Aorta (tissue), 5 donors: ENCODE measurements at regions not wholly inside any gene's neighbourhood (a gene's known extent, or its start where the extent isn't known, plus 50 kb on each side); places are given as distances from the start of the nearest gene placed in this dataset.
A peak's percentile ranks its signal among the peaks of the same experiment; 100 is the strongest.
"Not testable (repeated sequence)": the region's sequence is repeated elsewhere in the genome, so short reads cannot be mapped to it uniquely, and the experiment has no call there.

ENCODE experiments used
- ATAC-seq: fragments of 200-7000 bp; cut with Tn5 transposase; one replicate; pipeline ENCODE4 v1.9.1; 2022; ENCODE audit warnings: moderate library complexity; ENCODE audit not compliant: low FRiP score
- DNase-seq, 2 donors: peaks; one replicate each; pipeline ENCODE4 v3.0.0-alpha.2; 2020
- H3K27ac ChIP-seq, 2 donors: one replicate each; pipeline ENCODE4 v1.5.1; 2013; ENCODE audit warnings: low read length in 2 of 2, mild to moderate bottlenecking in 2 of 2, moderate library complexity in 2 of 2, control low read depth in 1 of 2, inconsistent platforms in 1 of 2, low read depth in 1 of 2
- H3K27me3 ChIP-seq, 2 donors: one replicate each; pipeline ENCODE4 v1.6.1; 2013; ENCODE audit warnings: control low read depth in 1 of 2, low read length in 1 of 2, mild to moderate bottlenecking in 1 of 2, moderate library complexity in 1 of 2; ENCODE audit not compliant: insufficient read depth in 2 of 2, control insufficient read depth in 1 of 2
- H3K36me3 ChIP-seq, 2 donors: one replicate each; pipeline ENCODE4 v1.6.1; 2013; ENCODE audit warnings: control low read depth in 1 of 2, low read length in 1 of 2, mild to moderate bottlenecking in 1 of 2; ENCODE audit not compliant: insufficient read depth in 2 of 2, control insufficient read depth in 1 of 2
- H3K4me1 ChIP-seq, 2 donors: one replicate each; pipeline ENCODE4 v1.6.1; 2013; ENCODE audit warnings: low read length in 2 of 2, control low read depth in 1 of 2, mild to moderate bottlenecking in 1 of 2, moderate library complexity in 1 of 2; ENCODE audit not compliant: insufficient read depth in 2 of 2, control insufficient read depth in 1 of 2
- H3K4me3 ChIP-seq, 2 donors: one replicate each; pipeline ENCODE4 v1.5.1; 2013; ENCODE audit warnings: low read length in 2 of 2, control low read depth in 1 of 2, mild to moderate bottlenecking in 1 of 2
- H3K9me3 ChIP-seq: one replicate; pipeline ENCODE4 v1.6.1; 2013; ENCODE audit warnings: mild to moderate bottlenecking, low read length; ENCODE audit not compliant: control insufficient read depth
- WGBS, 2 donors: extraction: QIAGEN DNeasy Blood & Tissue Kit; methylation state at CpG; one replicate each; pipeline ENCODE4 v1.1.7; 2013; 5-methylcytosine and 5-hydroxymethylcytosine counted together
- intact Hi-C, 2 donors: fragments of 100-400 bp; cut with DNase I; formaldehyde crosslinking; loops; one replicate each; pipeline versions ENCODE4 v1.14.2 to v1.15.0; 2022
- donor health status: healthy with polysubstance abuse.
- donor health status: Bipolar disorder and iron deficiency.
- donor health status: DM: no; HTN: no; CAD: no.
- donor health status: DM: no; HTN: no; CAD: no.
- donor health status: DM: yes; HTN: yes; CAD: no.

DNA sequence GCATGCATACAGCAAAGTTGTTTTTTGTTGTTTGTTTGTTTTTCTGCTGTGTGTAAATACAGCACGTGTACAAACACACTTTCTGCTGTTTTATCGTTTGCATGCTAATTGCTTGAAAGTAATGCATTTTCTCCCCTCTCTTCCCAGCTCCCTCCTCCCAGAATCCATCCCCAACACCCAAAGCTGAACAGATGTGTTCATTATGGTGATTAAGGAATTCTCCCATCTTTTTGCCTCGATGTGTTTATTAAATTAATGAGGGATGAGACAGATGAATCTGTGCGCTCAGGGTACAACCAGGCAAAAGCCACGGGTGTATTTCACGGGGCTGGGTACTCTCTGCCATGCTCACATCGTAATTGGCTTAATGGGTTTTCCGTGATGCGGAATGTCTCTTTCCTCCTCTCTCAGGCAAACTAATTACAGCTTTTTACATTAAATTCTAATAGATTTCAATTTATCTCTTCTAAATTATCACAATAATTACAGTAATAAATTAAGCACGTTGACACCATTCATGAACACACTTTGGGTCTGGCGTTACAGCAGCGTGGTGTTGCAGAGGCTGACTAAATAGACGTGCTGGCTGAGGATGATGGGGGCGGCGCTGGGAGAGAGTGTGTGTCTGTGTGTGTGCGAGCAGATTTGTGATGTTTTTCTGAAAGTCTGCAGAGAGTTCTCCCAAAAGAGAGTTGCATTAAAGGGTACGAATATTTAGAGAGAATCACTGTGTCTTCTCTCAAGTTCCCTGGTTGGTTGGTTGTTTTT is 117.7 kb downstream of the CRLF2 start:
- intact Hi-C loops, result no loop called here
- WGBS, 2 donors, result 83 to 85% methylated on average over 17 of the region's 17 CpGs

DNA sequence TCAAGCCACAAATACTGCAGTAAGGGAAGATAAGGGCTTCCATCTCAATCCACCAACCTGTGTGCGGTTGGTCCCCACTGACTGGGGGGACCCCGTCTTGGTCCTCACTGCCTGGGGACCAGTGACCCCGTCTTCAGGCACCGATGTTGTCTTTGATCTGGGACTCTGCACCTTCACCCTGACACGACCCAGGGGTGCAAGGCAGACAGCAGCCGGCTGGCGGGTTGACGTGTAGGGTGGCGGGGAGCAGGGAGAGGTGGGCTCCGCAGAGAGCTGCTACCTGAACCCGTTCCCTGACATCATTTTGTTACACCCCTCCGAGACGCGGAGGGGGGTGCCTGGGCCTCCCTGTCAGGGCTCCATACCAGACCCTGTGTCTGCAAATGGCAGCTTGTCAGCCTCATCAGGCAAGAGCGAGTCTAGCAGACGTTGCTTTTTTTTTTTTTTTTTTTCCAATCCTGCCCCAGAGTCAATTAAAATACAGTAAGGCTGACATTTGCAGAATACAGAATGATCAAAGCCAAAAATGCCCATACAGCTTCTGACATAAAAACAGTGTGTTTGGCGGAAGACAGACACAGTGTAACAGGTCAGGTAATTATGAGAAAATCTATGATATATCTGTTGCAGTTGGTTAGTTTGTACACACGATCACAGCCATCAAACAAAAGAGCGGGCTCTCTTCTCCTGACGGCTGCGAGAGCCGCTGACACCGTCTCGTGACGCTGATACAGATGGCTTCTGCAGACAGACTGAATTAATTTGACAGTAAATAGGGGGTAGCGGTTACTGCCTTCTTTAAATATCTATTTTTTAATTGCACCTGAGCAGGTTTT is 118.6 kb downstream of the CRLF2 start:
- intact Hi-C loops, result no loop called here
- no peaks in the 10 kb centered on the region for H3K36me3 ChIP-seq
- no peaks in the 10 kb centered on the region for H3K27me3 ChIP-seq
- 58 to 62% methylated on average over 26 of the region's 26 CpGs for WGBS, 2 donors
- H3K4me3 ChIP-seq, result no peak overlapping the region
- H3K9me3 ChIP-seq, result peaks cover 3% of the 10 kb centered on the region
- H3K27ac ChIP-seq, result no peak overlapping the region
- ATAC-seq (no peak), DNase-seq (peak in 1 of 2 donors; percentile 66)
- no peaks in the 10 kb centered on the region for H3K4me1 ChIP-seq

More for the DNA sequence above, 117.7 kb downstream of the CRLF2 start:
- Histone ChIP-seq H3K4me3 (no peak overlapping the region), H3K9me3 (peaks cover 3% of the 10 kb centered on the region), H3K4me1 (no peaks in the 10 kb centered on the region), H3K27ac (no peak overlapping the region), H3K27me3 (no peaks in the 10 kb centered on the region), H3K36me3 (no peaks in the 10 kb centered on the region)
- peak in 1 of 2 donors; percentile 27 for DNase-seq
- ATAC-seq, result no peak

DNA sequence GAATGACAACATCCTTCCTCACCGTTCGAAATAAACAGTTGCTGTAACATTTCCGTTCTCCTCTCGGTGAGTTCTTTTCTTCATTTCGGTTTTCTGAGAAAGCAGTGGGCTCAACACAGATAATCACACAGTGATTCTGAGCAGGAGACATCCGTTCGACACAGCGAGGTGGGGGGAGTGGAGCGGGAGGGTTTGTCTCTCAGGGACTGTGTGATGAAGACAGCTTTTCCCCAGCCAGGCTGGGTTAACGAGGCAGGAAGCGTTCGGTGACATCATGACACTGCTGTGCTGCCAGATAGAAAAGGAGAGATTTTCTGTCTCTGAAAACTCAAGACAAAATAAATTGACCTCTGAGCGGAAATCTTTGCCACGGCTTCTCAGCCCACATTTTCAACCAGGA is 119.3 kb downstream of the CRLF2 start:
- no peak for ATAC-seq
- intact Hi-C loops, result no loop called here
- Histone ChIP-seq H3K9me3 (peaks cover 3% of the 10 kb centered on the region), H3K27ac (no peak overlapping the region), H3K27me3 (no peaks in the 10 kb centered on the region), H3K36me3 (no peaks in the 10 kb centered on the region), H3K4me3 (no peak overlapping the region), H3K4me1 (no peaks in the 10 kb centered on the region)
- peak in 1 of 2 donors; percentile 22 for DNase-seq
- WGBS, 2 donors, result 46 to 58% methylated on average over 14 of the region's 14 CpGs

DNA sequence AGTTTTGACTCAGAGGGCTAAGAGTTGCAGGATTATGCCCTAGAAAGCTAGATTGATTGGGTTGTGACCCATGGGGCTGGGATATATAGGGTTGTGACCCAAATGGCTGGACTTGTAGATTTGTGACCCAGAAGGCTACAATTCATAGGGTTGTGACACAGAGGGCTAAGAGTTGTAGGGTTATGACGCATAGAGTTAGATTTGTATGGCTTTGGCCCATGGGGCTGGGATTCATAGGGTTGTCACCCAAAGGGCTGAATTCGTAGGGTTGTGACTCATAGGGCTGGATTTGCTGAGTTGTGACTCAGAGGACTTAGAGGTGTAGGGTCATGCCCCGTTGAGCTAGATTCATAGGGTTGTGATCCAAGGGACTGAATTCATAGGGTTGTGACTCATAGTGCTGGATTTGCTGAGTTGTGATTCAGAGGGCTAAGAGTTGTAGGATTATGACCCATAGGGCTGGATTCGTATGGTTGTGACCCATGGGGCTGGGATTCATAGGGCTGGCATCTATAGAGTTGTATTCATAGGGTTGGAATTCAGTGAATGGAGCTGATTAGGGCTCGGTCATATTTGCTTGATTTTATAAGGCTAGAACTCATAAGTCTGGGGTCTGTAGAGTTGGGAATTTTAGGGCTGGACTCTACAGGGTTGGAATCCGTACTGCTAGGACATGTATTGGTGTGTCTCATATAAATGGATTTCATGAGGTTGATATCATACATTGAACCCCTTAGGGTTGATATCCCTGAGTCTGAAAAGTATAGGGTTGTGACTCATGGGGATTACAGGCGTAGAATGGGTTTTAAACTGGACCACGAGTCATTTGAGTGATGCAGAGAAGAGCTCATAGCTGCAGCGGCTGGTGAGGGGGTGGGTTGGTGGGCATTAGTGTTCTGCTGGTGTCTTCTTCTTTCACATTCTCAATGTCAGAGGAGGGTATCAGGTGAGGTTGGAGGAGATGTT is 125.7 kb downstream of the CRLF2 start:
- H3K36me3 ChIP-seq, result no peaks in the 10 kb centered on the region
- DNase-seq, result peak in 1 of 2 donors; percentile 5
- WGBS, 2 donors, result 63 to 69% methylated on average over 9 of the region's 9 CpGs
- no peaks in the 10 kb centered on the region for H3K4me1 ChIP-seq
- no peak overlapping the region for H3K4me3 ChIP-seq
- no peaks in the 10 kb centered on the region for H3K27me3 ChIP-seq
- ATAC-seq, result no peak
- H3K9me3 ChIP-seq, result peaks cover 7% of the 10 kb centered on the region
- intact Hi-C loops, result no loop called here
- H3K27ac ChIP-seq, result no peak overlapping the region

DNA sequence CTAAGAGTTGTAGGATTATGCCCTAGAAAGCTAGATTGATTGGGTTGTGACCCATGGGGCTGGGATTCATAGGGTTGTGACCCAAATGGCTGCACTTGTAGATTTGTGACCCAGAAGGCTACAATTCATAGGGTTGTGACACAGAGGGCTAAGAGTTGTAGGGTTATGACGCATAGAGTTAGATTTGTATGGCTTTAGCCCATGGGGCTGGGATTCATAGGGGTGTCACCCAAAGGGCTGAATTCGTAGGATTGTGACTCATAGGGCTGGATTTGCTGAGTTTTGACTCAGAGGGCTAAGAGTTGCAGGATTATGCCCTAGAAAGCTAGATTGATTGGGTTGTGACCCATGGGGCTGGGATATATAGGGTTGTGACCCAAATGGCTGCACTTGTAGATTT is 126.6 kb downstream of the CRLF2 start:
- H3K27me3 ChIP-seq, intact Hi-C loops, H3K4me3 ChIP-seq, ATAC-seq, H3K4me1 ChIP-seq, H3K36me3 ChIP-seq, H3K27ac ChIP-seq, H3K9me3 ChIP-seq: not testable (repeated sequence)
- DNase-seq, result peak in 1 of 2 donors; percentile 2
- WGBS, 2 donors, result 68 to 80% methylated on average over 2 of the region's 2 CpGs

DNA sequence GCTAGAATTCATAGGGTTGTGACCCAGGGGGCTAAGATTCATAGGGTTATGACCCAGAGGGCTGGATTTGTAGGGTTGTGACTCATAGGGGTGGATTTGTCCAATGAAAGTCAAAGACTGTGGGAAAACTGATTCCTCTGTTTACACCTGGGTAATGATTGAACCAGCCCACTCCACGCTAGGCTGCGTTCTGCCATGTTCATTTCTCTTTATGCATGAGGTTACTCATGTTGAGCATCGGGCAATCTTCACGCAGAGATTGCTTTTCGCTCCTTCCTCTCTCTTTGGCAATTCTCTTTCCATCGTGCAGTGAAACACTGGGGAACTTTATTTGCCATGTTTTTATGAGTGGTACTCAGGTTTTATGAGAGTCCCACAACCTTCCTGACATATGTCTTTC is 127.8 kb downstream of the CRLF2 start:
- DNase-seq (peak in 1 of 2 donors; percentile 5), ATAC-seq (no peak)
- intact Hi-C loops, result no loop called here
- Histone ChIP-seq H3K27ac (no peak overlapping the region), H3K4me3 (no peak overlapping the region), H3K4me1 (no peaks in the 10 kb centered on the region), H3K9me3 (peaks cover 7% of the 10 kb centered on the region), H3K36me3 (no peaks in the 10 kb centered on the region), H3K27me3 (no peaks in the 10 kb centered on the region)
- 81 to 88% methylated on average over 6 of the region's 6 CpGs for WGBS, 2 donors

DNA sequence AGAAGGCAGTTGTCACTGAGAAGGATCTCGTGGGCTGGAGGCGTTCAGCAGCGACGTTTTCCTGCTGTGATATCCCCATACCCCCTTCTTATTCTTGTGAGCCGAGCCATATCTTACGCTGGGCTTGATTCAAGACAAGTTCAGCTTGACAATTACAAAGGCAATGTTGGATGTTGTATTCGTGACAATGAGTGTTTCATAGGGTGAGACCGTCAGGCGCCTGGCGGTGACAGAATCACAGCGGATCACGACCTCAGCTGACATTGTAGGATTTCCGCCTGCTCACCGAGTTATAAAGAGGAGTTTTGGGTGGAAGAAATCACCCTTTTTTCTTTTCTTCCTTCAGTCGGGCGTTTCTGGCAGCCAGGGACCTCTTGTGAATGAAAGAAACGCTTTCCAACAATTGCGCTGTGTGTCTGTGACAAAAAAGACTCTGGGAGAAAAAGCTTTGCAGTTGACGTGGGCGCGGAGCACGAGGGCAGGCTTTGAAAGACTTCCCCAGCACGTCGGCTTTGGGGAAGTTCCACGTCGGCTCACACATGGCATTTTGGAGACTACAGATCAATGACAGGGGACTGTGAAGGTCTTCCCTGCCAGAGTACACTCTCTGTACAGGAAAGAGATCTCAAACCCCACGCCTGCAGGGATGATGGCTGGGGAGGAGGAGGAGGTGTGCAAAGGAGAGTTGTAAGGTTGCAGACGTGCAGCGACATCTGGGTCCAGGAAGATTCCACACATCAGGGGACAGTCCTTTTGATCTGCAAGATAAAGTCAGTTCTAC is 135.4 kb downstream of the CRLF2 start:
- WGBS, 2 donors, result 46 to 51% methylated on average over 29 of the region's 29 CpGs
- ATAC-seq, result no peak
- intact Hi-C loops, result no loop called here
- Histone ChIP-seq H3K9me3 (peaks cover 1% of the 10 kb centered on the region), H3K36me3 (no peaks in the 10 kb centered on the region), H3K27me3 (no peaks in the 10 kb centered on the region), H3K4me1 (no peaks in the 10 kb centered on the region), H3K27ac (no peak overlapping the region), H3K4me3 (no peak overlapping the region)
- peak; percentile 6 to 32 for DNase-seq

DNA sequence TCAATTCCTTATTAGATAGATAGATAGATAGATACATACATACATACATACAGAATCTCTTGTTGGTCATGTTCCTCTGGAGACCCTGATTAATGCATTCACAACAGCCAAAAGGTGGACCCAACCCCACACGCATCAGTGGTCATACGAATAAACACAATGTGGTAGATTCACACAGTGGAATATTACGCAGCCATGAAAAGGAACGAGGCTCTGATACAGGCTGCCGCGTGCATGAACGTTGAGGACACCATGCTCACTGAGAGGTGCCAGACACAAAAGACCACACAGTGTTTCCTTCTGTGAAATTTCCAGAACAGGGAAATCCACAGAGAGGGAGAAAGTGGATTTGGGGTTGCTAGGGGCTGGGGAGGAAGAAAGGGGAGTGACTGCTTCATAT is 136.7 kb downstream of the CRLF2 start:
- Histone ChIP-seq H3K4me3 (no peak overlapping the region), H3K27me3 (no peaks in the 10 kb centered on the region), H3K27ac (no peak overlapping the region), H3K4me1 (no peaks in the 10 kb centered on the region), H3K9me3 (peaks cover 1% of the 10 kb centered on the region), H3K36me3 (no peaks in the 10 kb centered on the region)
- WGBS, 2 donors, result 93 to 95% methylated on average over 7 of the region's 7 CpGs
- DNase-seq, result peak in 1 of 2 donors; percentile 7
- intact Hi-C loops, result no loop called here
- ATAC-seq, result no peak
